ENCODE measurements at regions not wholly inside any gene's neighbourhood (a gene's known extent, or its start where the extent isn't known, plus 50 kb on each side); places are given as distances from the start of the nearest gene placed in this dataset.
"Not testable (repeated sequence)": the region's sequence is repeated elsewhere in the genome, so short reads cannot be mapped to it uniquely, and the experiment has no call there.

- H3K4me3 ChIP-seq (ENCODE audit: low read length); H3K9me3 ChIP-seq (ENCODE audit: control insufficient read depth, insufficient read depth, low read length); H3K4me1 ChIP-seq (ENCODE audit: control insufficient read depth, insufficient read depth, low read length); intact Hi-C loops (cut with micrococcal nuclease); DNase-seq; H3K9me3 Mint-ChIP-seq; ATAC-seq; H3K4me1 Mint-ChIP-seq; H3K36me3 ChIP-seq (ENCODE audit: control insufficient read depth, insufficient read depth, low read length); H3K27ac ChIP-seq (ENCODE audit: low read length); H3K27me3 Mint-ChIP-seq (ENCODE audit: low read depth in 2 of 2); H3K36me3 Mint-ChIP-seq; H3K27ac Mint-ChIP-seq; H3K27me3 ChIP-seq (ENCODE audit: control insufficient read depth, insufficient read depth, low read length); H3K4me3 Mint-ChIP-seq: not testable (repeated sequence)
- WGBS (ENCODE audit: insufficient coverage): 92% methylated on average over 1 of the region's 1 CpG
These were observed 51.3 kb upstream of the RIOK2 start for GRCh38 chr5:97234380-97234779.

DNA sequence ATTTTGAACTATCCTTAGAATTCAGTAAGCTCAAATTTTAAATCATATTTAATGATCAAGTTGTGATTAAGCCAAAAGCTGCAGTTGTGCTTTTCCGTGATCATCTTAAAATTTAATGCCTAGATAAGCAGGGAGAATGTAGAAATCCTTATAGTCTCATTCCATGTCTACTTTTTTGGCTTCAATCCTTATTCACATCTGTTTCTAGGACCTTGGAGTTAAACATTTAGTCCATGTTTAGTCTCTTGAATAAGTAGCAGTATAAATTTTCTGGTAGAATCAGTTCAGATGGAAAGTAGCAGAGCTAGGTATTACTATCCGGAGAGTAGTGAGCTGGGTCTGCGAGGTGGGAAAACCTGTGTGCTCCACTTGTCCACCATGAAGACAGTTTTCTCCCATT is 59.3 kb upstream of the RIOK2 start:
- TF ChIP-seq, protein P1, sequence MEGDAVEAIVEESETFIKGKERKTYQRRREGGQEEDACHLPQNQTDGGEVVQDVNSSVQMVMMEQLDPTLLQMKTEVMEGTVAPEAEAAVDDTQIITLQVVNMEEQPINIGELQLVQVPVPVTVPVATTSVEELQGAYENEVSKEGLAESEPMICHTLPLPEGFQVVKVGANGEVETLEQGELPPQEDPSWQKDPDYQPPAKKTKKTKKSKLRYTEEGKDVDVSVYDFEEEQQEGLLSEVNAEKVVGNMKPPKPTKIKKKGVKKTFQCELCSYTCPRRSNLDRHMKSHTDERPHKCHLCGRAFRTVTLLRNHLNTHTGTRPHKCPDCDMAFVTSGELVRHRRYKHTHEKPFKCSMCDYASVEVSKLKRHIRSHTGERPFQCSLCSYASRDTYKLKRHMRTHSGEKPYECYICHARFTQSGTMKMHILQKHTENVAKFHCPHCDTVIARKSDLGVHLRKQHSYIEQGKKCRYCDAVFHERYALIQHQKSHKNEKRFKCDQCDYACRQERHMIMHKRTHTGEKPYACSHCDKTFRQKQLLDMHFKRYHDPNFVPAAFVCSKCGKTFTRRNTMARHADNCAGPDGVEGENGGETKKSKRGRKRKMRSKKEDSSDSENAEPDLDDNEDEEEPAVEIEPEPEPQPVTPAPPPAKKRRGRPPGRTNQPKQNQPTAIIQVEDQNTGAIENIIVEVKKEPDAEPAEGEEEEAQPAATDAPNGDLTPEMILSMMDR (IDR thresholded peaks at IDR 0.05): no peak
- 100% methylated on average over 1 of the region's 3 CpGs for WGBS (ENCODE audit: insufficient coverage)
- no peaks in the 10 kb centered on the region for H3K9me3 ChIP-seq (ENCODE audit: control insufficient read depth, insufficient read depth, low read length)
- no peaks in the 10 kb centered on the region for H3K36me3 Mint-ChIP-seq
- no peaks in the 10 kb centered on the region for H3K4me1 ChIP-seq (ENCODE audit: control insufficient read depth, insufficient read depth, low read length)
- H3K9me3 Mint-ChIP-seq: peaks cover 0 to 3% of the 10 kb centered on the region in 2 donors
- ATAC-seq (no peak), DNase-seq (no peak)
- H3K4me3 Mint-ChIP-seq: no peak overlapping the region
- intact Hi-C loops (cut with micrococcal nuclease): no loop called here
- no peaks in the 10 kb centered on the region for H3K4me1 Mint-ChIP-seq
- H3K36me3 ChIP-seq (ENCODE audit: control insufficient read depth, insufficient read depth, low read length): no peaks in the 10 kb centered on the region
- H3K27me3 Mint-ChIP-seq (ENCODE audit: low read depth in 2 of 2): peaks cover 0 to 3% of the 10 kb centered on the region in 2 donors
- no peak overlapping the region for H3K4me3 ChIP-seq (ENCODE audit: low read length)
- H3K27ac ChIP-seq (ENCODE audit: low read length): no peak overlapping the region
- H3K27me3 ChIP-seq (ENCODE audit: control insufficient read depth, insufficient read depth, low read length): no peaks in the 10 kb centered on the region
- no peak overlapping the region for H3K27ac Mint-ChIP-seq

- DNase-seq (no peak), ATAC-seq (no peak)
- no peaks in the 10 kb centered on the region for H3K4me1 Mint-ChIP-seq
- H3K27me3 Mint-ChIP-seq (ENCODE audit: low read depth in 2 of 2): peaks cover 0 to 3% of the 10 kb centered on the region in 2 donors
- H3K27ac Mint-ChIP-seq: no peak overlapping the region
- H3K27me3 ChIP-seq (ENCODE audit: control insufficient read depth, insufficient read depth, low read length): no peaks in the 10 kb centered on the region
- no CpG with 5 or more reads among the region's 2 CpGs for WGBS (ENCODE audit: insufficient coverage)
- peaks cover 0 to 3% of the 10 kb centered on the region in 2 donors for H3K9me3 Mint-ChIP-seq
- H3K4me3 Mint-ChIP-seq: no peak overlapping the region
- H3K36me3 Mint-ChIP-seq: no peaks in the 10 kb centered on the region
- TF ChIP-seq, protein P1 (IDR thresholded peaks at IDR 0.05): no peak
- intact Hi-C loops (cut with micrococcal nuclease): no loop called here
- no peak overlapping the region for H3K4me3 ChIP-seq (ENCODE audit: low read length)
- no peaks in the 10 kb centered on the region for H3K9me3 ChIP-seq (ENCODE audit: control insufficient read depth, insufficient read depth, low read length)
- no peaks in the 10 kb centered on the region for H3K36me3 ChIP-seq (ENCODE audit: control insufficient read depth, insufficient read depth, low read length)
- H3K27ac ChIP-seq (ENCODE audit: low read length): no peak overlapping the region
- no peaks in the 10 kb centered on the region for H3K4me1 ChIP-seq (ENCODE audit: control insufficient read depth, insufficient read depth, low read length)
These were observed 60.3 kb upstream of the RIOK2 start for GRCh38 chr5:97243353-97243752.

- Histone ChIP-seq H3K9me3 (ENCODE audit: control insufficient read depth, insufficient read depth, low read length) (no peaks in the 10 kb centered on the region), H3K4me1 (ENCODE audit: control insufficient read depth, insufficient read depth, low read length) (no peaks in the 10 kb centered on the region), H3K4me3 (ENCODE audit: low read length) (no peak overlapping the region), H3K27ac (ENCODE audit: low read length) (no peak overlapping the region), H3K36me3 (ENCODE audit: control insufficient read depth, insufficient read depth, low read length) (no peaks in the 10 kb centered on the region), H3K27me3 (ENCODE audit: control insufficient read depth, insufficient read depth, low read length) (no peaks in the 10 kb centered on the region)
- DNase-seq: no peak
- Mint-ChIP-seq H3K36me3 (no peaks in the 10 kb centered on the region), H3K4me1 (no peaks in the 10 kb centered on the region), H3K4me3 (no peak overlapping the region), H3K27ac (no peak overlapping the region), H3K27me3 (ENCODE audit: low read depth in 2 of 2) (no peaks in the 10 kb centered on the region), H3K9me3 (peaks cover 5 to 6% of the 10 kb centered on the region in 2 donors)
- ATAC-seq: no peak
- TF ChIP-seq, protein P1 (IDR thresholded peaks at IDR 0.05): no peak
- 86% methylated on average over 9 of the region's 9 CpGs for WGBS (ENCODE audit: insufficient coverage)
- intact Hi-C loops (cut with micrococcal nuclease): no loop called here
These were observed 62.3 kb upstream of the RIOK2 start for GRCh38 chr5:97245386-97245785.
